Endothelial cell of umbilical vein (primary cell): ENCODE measurements at regions not wholly inside any gene's neighbourhood (a gene's known extent, or its start where the extent isn't known, plus 50 kb on each side); places are given as distances from the start of the nearest gene placed in this dataset.

Experiments used
- BruUV-seq: library from RNA; stranded (reverse); fragments of 400-500 nt; replicated peaks from 2 replicates; lab custom pipeline; 2021; lab: Mats Ljungman, UMichigan
- CTCF ChIA-PET: fragments of 300-600, 350-600 bp; sonication (Branson Sonifier 250); formaldehyde crosslinking; loops from one replicate; lab custom pipeline; 2021; ENCODE audit warnings: antibody characterized with exemption, inconsistent platforms; lab: Charles Lee
- POLR2A ChIA-PET: fragments of 300-600, 350-600 bp; sonication (Branson Sonifier 250); formaldehyde crosslinking; loops from one replicate; lab custom pipeline; 2021; ENCODE audit warnings: antibody characterized with exemption, inconsistent platforms; lab: Charles Lee
- DNase-seq: peaks from one replicate; pipeline ENCODE4 v3.0.0-alpha.2; 2011; ENCODE audit warnings: low read depth, low spot score
- FAIRE-seq: peaks from 2 replicates; lab custom pipeline; 2011; peaks lifted over from hg19 to GRCh38; lab: Jason Lieb, UNC
- H2AFZ ChIP-seq: 2 replicates; pipeline ENCODE4 v1.6.0; 2012; ENCODE audit warnings: low read depth, low read length, control low read depth, inconsistent platforms
- H3K27ac ChIP-seq: 2 replicates; pipeline ENCODE4 v1.5.1; 2011; ENCODE audit warnings: low read depth, mild to moderate bottlenecking, control low read depth, low read length, moderate library complexity; ENCODE audit not compliant: insufficient read depth
- H3K27me3 ChIP-seq, 2 experiments: 2 replicates each; pipeline versions ENCODE4 v1.6.0 to v1.6.1; 2011; ENCODE audit warnings: low read length in 2 of 2, mixed read lengths in 1 of 2; ENCODE audit not compliant: control insufficient read depth in 2 of 2, insufficient read depth in 2 of 2
- H3K36me3 ChIP-seq, 2 experiments: 2 replicates in 1 of 2; 3 replicates in 1 of 2; pipeline ENCODE4 v1.5.1; 2011; ENCODE audit warnings: low read length in 2 of 2, mild to moderate bottlenecking in 1 of 2, moderate library complexity in 1 of 2; ENCODE audit not compliant: control insufficient read depth in 2 of 2, insufficient read depth in 2 of 2; ENCODE audit errors: extremely low read depth in 1 of 2
- H3K4me1 ChIP-seq: 3 replicates; pipeline ENCODE4 v1.5.1; 2011; ENCODE audit warnings: mild to moderate bottlenecking, low read length; ENCODE audit not compliant: control insufficient read depth, insufficient read depth; ENCODE audit errors: extremely low read depth
- H3K4me2 ChIP-seq: 2 replicates; pipeline ENCODE4 v1.6.1; 2011; ENCODE audit warnings: low read length, control low read depth, mixed read lengths; ENCODE audit not compliant: insufficient read depth
- H3K4me3 ChIP-seq, 3 experiments: fragments of 200-600 bp in 1 of 3; sonication (generic), shearing (Covaris generic) in 1 of 3; replicated peaks in 1 of 3; 2 replicates each; pipeline ENCODE4 v1.5.1; 2011 to 2016; ENCODE audit warnings: control low read depth in 3 of 3, low read length in 3 of 3, mild to moderate bottlenecking in 2 of 3, inconsistent platforms in 1 of 3, low read depth in 1 of 3, moderate library complexity in 1 of 3; ENCODE audit not compliant: insufficient read depth in 1 of 3
- H3K79me2 ChIP-seq: 2 replicates; pipeline ENCODE4 v1.6.0; 2012; ENCODE audit warnings: low read length, inconsistent platforms; ENCODE audit not compliant: control insufficient read depth, insufficient read depth
- H3K9ac ChIP-seq: replicated peaks from 2 replicates; pipeline ENCODE3; 2011; ENCODE audit warnings: low read length, control low read depth; ENCODE audit not compliant: insufficient read depth; ENCODE audit errors: extremely low read depth
- H3K9me1 ChIP-seq: replicated peaks from 3 replicates; pipeline ENCODE4 v1.6.0; 2011; ENCODE audit warnings: mild to moderate bottlenecking, low read length; ENCODE audit not compliant: control insufficient read depth, insufficient read depth; ENCODE audit errors: extremely low read depth
- H3K9me3 ChIP-seq: replicated peaks from 2 replicates; pipeline ENCODE4 v1.5.1; 2012; ENCODE audit warnings: low read length, inconsistent platforms; ENCODE audit not compliant: control insufficient read depth, insufficient read depth
- H4K20me1 ChIP-seq: replicated peaks from 2 replicates; pipeline ENCODE3; 2011; ENCODE audit warnings: mild to moderate bottlenecking, low read length; ENCODE audit not compliant: control insufficient read depth, insufficient read depth; ENCODE audit errors: extremely low read depth
- CTCF ChIP-seq, 2 donors: IDR thresholded peaks; 1 replicate in 1 of 2; 2 replicates in 1 of 2; pipeline ENCODE4 v1.5.1; 2011; ENCODE audit warnings: low read length in 2 of 2, mild to moderate bottlenecking in 2 of 2, moderate library complexity in 2 of 2, control low read depth in 1 of 2, inconsistent platforms in 1 of 2, low read depth in 1 of 2; ENCODE audit not compliant: insufficient read depth in 1 of 2; ENCODE audit errors: extremely low read depth in 1 of 2
- EZH2 ChIP-seq: IDR thresholded peaks from 2 replicates; pipeline ENCODE4 v1.6.1; 2012; ENCODE audit warnings: borderline replicate concordance, low read depth, mild to moderate bottlenecking, moderate library complexity, low read length, inconsistent platforms; ENCODE audit not compliant: severe bottlenecking
- FOS ChIP-seq: IDR thresholded peaks from 2 replicates; pipeline ENCODE4 v1.6.1; 2011; ENCODE audit warnings: mild to moderate bottlenecking, low read length, moderate library complexity, borderline replicate concordance; ENCODE audit not compliant: insufficient read depth
- GATA2 ChIP-seq: IDR thresholded peaks from 2 replicates; pipeline ENCODE4 v1.7.0; 2011; ENCODE audit warnings: low read depth, mild to moderate bottlenecking, moderate library complexity, mixed read lengths, low read length; ENCODE audit not compliant: insufficient read length, insufficient read depth
- JUN ChIP-seq: IDR thresholded peaks from 2 replicates; pipeline ENCODE4 v1.6.1; 2011; ENCODE audit warnings: borderline replicate concordance, low read depth; ENCODE audit not compliant: insufficient read length, insufficient read depth
- MAX ChIP-seq: IDR thresholded peaks from 2 replicates; pipeline ENCODE4 v1.6.1; 2011; ENCODE audit not compliant: insufficient read depth, insufficient read length
- MYC ChIP-seq: IDR thresholded peaks from one replicate; pipeline ENCODE4 v1.6.1; 2011; ENCODE audit warnings: mild to moderate bottlenecking, low read depth, low read length
- POLR2A ChIP-seq: IDR thresholded peaks from 2 replicates; pipeline ENCODE4 v1.6.1; 2012; ENCODE audit warnings: low read depth, mild to moderate bottlenecking, control low read depth, low read length
- POLR2AphosphoS5 ChIP-seq: IDR thresholded peaks from 2 replicates; pipeline ENCODE4 v1.6.1; 2012; ENCODE audit warnings: low read depth, mild to moderate bottlenecking, control low read depth, low read length, moderate library complexity; ENCODE audit not compliant: insufficient read depth
- dilution Hi-C: fragments of 300-500 bp; cut with MboI; formaldehyde crosslinking; loops from one replicate; pipeline ENCODE4 v1.15.0; 2019; ENCODE audit warnings: low sequenced_read_pairs; ENCODE audit not compliant: extremely low pct_ligation_motif_present
- intact Hi-C: fragments of 100-400 bp; cut with micrococcal nuclease; formaldehyde crosslinking; loops from one replicate; pipeline ENCODE4 v1.10.0; 2022

DNA sequence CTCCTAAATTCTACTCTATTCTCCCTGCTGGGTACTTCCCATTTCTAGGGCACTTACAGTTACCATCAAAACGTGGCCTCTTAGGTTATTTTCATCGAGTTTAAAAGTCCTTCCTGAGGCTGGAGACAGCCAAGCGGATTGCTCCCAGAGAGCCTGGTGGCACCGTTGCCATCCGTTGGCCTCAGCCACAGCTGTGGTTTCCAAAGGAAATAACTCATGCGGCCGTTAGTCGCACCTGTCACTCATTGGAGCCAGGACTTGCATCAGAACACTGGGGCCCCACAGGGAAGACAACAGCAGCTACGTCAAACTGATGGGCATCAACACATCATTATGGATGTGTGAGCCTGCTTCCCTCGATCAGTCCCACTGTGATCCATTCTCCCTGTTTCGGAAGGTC lies 453.4 kb downstream of the BCL11A start:
- peaks cover 2% of the 10 kb centered on the region for H3K9me3 ChIP-seq
- H3K4me3 ChIP-seq, result no peak overlapping the region
- H3K27ac ChIP-seq, result no peak overlapping the region
- H3K4me1 ChIP-seq, result no peaks in the 10 kb centered on the region
- no peak overlapping the region for H3K4me2 ChIP-seq
- FAIRE-seq (no peak), DNase-seq (no peak)
- intact Hi-C loops, result no loop called here
- no peaks in the 10 kb centered on the region for H3K79me2 ChIP-seq
- CTCF ChIA-PET, result no interaction called here
- H2AFZ ChIP-seq, result no peak overlapping the region
- TF ChIP-seq MYC (no peak), EZH2 (no peak), FOS (no peak), GATA2 (no peak), CTCF (IDR thresholded peaks at IDR 0.05; ENCODE audit: extremely low read depth in 1 of 2, insufficient read depth in 1 of 2, low read depth in 1 of 2, low read length in 2 of 2) (no peak), JUN (no peak), POLR2AphosphoS5 (no peak), MAX (no peak), POLR2A (no peak)
- no peak overlapping the region for H3K9ac ChIP-seq
- BruUV-seq, result no TSS peak
- H3K9me1 ChIP-seq, result no peaks in the 10 kb centered on the region
- H4K20me1 ChIP-seq, result no peaks in the 10 kb centered on the region
- dilution Hi-C loops, result no loop called here
- H3K27me3 ChIP-seq, result no peaks in the 10 kb centered on the region
- POLR2A ChIA-PET, result no interaction called here
- no peaks in the 10 kb centered on the region for H3K36me3 ChIP-seq
